Esophagus mucosa (tissue), 1 donor: ENCODE measurements at regions not wholly inside any gene's neighbourhood (a gene's known extent, or its start where the extent isn't known, plus 50 kb on each side); places are given as distances from the start of the nearest gene placed in this dataset.
A peak's percentile ranks its signal among the peaks of the same experiment; 100 is the strongest.
"Not testable (repeated sequence)": the region's sequence is repeated elsewhere in the genome, so short reads cannot be mapped to it uniquely, and the experiment has no call there.

ENCODE experiments used
- ATAC-seq: fragments of 200-7000 bp; cut with Tn5 transposase; one replicate; pipeline ENCODE4 v1.9.1; 2020
- donor health status: DM: yes; HTN: yes; CAD: no.

DNA sequence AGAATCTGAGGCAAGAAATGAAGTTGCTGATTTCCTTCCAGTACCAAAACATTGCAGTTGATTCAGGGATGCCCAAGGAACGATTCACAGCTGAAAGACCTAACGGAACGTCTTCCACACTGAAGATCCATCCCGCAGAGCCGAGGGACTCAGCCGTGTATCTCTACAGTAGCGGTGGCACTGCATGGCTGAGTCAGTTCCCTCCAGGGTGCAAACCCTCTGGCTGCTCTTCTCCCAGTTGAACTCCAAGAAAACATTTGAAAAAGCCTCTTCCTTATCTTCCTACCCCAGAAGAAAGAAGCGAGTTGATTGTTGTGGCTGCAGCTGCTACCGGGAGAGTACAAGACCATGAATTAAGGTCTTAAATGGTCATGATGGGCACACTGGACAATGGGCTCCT is 147.1 kb upstream of the PRSS1 start:
- no peak for ATAC-seq

DNA sequence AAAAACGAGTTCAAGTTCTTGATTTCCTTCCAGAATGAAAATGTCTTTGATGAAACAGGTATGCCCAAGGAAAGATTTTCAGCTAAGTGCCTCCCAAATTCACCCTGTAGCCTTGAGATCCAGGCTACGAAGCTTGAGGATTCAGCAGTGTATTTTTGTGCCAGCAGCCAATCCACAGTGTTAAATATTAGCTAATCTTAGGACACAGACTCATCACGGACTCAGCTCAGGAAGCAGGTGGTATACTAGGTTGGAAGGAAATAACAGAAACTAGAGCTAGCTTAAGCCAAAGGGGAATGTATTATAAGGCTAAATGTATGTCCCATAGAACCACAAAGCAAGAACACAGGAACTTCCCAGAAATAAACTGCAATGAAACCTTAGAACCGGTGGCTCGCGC is 151.0 kb upstream of the PRSS1 start:
- ATAC-seq: no peak

DNA sequence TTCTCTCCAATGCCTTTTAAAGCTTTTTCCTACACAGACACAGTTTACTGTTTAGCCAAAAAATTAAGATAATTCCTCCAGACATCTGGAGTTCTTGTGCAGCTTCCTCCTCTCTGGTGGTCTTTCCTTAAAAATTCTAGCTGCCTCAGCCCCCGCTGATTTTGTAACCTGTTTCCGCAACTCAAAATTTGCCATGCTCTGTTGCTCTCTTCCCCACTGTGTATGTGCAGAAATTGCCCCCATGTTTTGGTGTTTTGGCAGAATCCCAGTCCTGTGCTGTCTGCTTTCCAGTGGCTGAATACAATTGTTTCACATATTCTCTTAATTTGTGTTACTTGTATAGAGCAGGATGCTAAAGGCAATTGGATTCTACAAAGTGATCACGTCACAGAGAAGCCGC is 151.7 kb upstream of the PRSS1 start:
- ATAC-seq: no peak

DNA sequence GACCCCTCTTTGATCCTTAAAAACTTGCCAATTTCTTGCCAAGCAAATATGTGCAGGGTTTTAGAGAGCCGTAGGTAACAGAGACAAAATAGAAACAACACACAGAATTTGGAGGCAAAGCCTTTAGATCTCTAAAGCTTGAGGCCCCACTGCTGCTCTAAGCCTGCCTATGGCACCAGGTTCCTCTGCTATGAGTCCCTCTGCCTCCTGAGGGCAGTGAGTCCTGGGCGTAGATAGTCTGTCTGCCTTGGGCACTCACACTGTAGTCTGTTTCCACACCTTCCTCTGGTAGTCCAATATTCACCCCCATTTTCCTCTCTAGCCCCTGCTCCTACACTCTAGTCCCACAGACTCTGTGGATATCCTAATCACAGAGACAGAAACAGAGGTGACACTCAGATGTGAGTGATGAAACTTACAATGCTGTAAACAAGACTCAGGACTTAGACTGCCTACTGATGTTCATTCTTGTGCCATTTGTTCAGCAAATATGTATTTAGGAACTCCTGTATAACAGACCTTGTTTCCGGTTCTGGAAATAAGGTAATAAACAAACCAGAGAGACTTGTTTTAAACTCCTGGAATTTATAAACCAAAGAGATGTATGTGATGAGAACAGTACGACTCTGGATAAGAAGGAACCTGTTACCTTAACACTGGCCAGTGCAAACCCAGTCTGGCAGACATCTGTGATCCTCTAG is 153.3 kb upstream of the PRSS1 start:
- ATAC-seq: no peak

DNA sequence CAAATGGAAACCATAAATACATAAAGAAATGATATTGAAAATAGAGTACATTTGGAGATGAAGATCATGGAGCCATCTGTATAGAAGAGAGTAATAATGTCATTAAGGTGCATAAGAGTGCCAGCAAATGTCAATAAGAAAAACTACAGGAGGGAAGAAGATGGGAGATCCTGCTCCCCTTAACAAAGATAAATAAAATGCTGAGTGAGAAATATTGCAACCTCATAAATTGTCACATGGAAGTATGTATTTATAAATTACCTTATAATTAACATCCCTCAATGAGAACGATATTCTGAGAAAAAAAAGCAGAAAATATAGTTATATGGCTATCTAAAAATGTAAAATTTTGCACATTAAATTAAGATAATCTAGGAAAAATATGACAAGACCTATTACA is 155.2 kb upstream of the PRSS1 start:
- ATAC-seq: no peak

DNA sequence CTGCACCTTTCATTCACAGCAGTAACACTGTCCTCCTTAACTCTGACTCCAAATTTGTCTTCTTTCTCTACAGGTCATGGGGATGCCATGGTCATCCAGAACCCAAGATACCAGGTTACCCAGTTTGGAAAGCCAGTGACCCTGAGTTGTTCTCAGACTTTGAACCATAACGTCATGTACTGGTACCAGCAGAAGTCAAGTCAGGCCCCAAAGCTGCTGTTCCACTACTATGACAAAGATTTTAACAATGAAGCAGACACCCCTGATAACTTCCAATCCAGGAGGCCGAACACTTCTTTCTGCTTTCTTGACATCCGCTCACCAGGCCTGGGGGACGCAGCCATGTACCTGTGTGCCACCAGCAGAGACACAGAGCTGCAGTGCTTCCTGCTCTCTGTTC is 156.2 kb upstream of the PRSS1 start:
- ATAC-seq: no peak

DNA sequence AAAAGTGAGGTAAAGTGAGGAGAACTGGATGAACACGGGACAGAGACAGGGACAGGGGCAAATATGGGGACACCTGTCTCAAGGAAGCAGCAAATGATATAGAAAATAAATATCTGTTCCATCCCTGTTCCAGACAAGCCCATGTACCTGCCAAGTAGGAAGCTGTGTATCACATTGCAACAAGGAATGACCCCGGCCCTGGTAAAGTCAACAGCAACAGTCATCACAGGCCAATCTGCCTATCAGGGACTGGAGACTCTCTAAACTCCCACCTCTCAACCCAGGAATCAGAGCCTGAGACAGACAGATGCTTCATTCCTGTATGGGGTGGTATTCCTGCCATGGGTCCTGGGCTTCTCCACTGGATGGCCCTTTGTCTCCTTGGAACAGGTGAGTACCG is 156.6 kb upstream of the PRSS1 start:
- no peak for ATAC-seq

DNA sequence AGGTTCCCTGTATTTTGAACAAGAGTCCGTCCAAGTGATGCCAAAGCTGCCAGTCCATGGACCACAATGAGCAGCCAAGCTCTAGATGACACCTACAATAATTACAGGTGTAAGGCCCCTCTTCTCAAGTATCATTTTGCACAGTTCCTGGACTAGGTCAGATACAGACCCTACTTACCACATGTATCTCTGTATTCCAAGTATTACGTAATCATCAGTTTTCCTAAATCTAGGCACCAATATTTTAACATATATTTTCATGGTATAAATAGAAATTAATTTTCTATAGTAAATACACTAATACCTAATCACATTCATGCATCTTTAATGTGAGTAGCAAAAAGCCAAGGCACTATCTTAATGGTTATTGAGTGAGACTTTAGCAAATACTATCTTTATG is 157.0 kb upstream of the PRSS1 start:
- no peak for ATAC-seq

DNA sequence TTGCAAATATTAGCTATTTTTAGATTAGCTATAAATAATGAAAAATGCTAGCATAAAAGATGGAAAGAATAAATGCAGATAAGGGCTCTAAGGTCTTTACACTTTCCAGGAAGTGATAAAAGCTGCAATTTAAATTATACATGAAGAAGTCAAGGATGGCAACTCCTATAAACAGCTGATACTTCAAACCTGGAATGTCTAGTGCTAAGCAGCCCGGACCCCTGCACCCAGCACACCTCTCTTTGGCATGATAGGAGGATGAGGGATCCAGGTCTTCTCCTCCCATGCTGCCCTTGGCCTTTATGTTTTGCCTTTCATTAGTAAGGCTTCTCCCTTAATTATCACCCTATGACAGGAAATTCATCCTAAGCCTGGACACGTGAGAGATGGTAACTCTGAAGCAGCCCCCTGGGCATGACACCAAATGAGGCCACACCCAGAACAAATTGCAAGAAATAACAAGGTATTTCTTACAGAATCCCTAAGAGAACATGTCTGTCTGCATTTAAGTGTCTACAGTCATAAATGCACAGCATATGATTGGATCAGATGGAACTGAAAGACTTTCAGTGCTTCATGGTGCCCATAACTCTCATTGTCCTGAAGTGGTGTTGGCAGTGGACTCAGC is 158.3 kb upstream of the PRSS1 start:
- no peak for ATAC-seq

DNA sequence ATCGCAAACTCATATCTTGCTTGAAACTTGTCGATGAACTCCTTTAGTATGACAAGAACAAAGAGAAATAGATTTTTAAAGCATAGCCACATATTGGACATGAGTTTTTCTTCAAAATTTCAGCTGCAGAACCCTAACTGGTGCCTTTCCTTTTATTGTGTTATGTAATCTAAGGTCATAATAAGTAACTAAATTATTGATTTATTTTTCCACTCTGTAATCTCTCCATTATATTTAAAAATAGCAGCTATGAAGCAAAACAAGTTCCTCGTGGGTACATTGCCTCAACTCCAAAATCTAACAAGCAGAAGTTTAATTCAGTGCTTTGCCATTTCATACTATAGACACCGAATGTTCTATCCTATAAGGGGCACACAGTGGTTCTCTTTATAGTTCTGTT is 159.2 kb upstream of the PRSS1 start:
- ATAC-seq: no peak

DNA sequence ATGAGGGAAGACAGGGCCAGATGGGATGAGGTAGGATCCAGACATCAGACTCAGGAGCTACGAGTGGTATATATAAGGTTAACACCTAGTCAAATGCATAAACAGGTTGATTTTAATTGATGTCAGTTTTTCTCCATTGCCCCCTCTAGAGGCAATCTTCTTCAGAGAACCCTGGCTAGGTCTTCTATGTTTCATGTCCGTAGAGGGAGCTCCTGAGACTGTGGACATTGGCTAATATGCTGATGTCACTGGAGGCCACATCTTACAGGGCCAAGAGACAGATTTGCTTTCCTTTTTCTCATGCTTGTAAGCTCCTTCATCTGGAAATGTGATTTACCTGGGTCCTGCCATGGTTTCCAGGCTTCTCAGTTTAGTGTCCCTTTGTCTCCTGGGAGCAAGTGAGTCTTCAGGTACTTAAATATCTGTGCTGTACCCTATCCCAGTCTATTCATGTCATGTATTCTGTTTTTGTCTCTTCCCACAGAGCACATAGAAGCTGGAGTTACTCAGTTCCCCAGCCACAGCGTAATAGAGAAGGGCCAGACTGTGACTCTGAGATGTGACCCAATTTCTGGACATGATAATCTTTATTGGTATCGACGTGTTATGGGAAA is 161.6 kb upstream of the PRSS1 start:
- peak; percentile 77 for ATAC-seq

DNA sequence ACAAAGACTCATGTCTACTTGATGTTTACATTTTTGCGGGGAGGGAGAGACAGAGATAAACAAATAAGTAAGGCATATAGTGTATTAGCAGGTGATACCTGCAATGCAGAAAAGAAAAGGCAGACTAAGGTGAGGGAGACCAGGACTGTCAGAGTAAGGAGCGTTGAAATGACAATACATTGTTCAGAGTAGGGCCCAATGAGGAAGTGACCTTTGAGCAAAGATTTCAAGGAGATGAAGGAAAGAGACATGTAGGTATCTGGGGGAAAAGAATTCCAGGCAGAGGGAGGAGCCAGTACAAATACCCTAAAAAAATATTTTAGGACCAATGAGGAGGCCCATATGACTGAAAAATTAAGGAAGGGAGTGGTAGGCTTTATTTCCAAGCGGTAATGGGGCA is 162.7 kb upstream of the PRSS1 start:
- no peak for ATAC-seq

DNA sequence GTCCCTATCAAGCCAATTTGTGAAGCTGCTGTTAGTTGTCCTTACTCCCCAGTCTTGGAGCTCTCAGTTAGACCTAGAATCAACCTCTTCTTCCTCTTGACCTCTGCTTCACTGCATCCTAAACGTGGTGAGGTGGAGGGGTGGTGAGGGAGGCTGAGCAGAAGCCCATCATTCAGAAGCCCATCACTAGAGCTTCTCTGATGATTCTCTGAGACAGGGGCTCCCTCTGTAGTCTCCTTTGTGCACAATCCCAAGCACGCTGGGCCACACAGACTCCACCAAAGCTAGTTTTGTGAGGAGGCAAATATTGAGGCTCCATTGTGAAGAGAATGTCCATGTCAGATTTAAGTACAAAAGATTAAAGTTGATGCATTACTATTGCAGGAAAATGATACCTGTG is 163.8 kb upstream of the PRSS1 start:
- ATAC-seq: no peak

DNA sequence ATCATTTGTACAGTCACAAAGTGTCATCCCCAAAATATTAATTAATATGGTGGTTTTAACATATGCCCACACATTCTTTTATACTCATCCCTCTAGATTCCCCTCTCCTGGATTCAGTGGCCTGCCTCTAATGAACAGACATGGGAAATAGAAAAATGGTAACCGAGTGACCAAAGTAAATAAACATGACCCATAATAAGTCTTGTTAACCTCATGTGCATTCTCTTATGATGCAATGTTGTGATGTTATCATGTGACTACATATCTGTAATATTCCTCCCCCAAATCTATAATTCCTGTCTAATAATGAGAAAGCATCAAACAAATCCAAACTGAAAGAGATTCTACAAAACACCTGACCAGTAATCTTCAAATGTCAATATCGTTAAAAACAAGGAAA is 164.5 kb upstream of the PRSS1 start:
- no peak for ATAC-seq

DNA sequence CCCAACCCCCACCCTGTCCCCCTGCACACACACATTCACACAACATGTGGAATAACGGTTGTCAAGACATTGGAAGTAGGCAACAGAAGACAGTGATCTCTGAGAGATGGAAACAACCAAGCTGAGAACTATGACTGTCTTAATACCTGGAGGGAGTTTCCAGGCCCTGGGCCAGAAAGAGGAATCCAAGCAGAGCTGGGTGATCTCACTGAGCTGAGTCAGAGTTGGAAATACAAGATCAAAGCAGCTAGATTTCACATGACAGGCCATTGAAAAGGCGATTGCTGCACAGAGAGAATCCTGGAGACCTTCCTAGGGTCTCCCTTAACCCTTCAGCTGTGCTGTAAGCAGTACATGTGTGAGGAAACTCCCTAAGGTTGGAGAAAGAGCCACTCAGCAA is 165.8 kb upstream of the PRSS1 start:
- peak; percentile 94 for ATAC-seq

DNA sequence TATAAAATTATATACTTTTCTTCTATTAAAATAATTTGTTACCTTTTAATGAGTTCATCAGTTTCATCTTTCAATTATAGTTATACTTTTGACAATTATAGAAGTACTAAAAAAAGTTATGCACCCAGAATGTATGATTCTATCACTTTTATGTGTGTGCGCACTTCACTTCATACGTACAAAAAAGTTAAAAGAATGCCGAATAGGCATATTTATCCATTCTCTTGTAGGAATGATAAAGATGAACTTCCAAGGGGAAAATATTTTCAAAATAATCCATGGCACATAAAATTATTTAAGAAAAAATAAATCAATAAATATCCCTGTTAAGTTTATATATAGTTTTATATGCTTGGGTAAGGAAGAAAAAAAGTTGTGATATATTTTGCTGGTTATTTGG is 166.9 kb upstream of the PRSS1 start:
- ATAC-seq: no peak

DNA sequence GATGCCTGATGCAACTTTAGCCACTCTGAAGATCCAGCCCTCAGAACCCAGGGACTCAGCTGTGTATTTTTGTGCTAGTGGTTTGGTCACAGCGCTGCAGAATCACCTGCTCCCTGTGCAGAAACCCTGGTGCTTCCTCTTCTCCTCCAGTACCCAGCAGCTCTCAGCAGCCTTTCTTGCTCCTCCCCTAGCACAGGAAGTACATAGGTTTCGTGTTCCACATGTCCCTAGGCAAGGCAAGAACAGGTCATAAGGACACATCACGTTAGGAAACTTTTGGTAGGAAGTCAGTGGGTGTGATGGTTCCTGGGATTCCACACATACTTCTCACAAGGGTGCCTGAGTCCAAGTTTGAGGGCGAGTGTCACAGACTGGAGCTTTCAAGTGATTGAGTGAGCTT is 167.9 kb upstream of the PRSS1 start:
- ATAC-seq: no peak

DNA sequence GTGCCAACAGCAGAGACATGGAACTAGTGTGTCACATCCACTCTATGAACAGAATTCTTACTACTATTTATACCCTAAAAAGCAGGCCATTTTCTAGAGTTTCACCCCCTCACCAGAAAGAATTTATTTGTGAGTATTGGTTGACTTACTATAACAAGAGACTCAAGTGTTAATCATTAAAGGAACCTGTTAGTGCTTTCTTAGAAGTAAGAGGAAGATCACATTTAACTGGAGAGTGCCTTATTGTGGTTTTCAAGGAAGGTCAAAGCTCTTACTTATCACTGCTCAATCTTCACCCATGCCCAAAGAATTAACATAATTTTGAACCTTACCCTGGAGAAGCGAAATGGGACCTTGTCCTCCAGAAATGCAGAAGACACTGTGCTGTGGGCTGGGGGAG is 169.3 kb upstream of the PRSS1 start:
- ATAC-seq: no peak

DNA sequence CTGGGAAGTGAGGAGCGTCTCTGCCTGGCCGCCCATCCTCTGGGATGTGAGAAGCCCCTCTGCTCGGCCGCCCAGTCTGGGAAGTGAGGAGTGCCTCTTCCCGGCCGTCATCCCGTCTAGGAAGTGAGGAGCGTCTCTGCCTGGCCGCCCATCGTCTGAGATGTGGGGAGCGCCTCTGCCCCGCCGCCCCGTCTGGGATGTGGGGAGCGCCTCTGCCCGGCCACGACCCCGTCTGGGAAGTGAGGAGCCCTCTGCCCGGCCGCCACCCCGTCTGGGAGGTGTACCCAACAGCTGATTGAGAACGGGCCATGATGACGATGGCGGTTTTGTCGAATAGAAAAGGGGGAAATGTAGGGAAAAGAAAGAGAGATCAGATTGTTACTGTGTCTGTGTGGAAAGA is 173.9 kb upstream of the PRSS1 start:
- ATAC-seq: not testable (repeated sequence)

DNA sequence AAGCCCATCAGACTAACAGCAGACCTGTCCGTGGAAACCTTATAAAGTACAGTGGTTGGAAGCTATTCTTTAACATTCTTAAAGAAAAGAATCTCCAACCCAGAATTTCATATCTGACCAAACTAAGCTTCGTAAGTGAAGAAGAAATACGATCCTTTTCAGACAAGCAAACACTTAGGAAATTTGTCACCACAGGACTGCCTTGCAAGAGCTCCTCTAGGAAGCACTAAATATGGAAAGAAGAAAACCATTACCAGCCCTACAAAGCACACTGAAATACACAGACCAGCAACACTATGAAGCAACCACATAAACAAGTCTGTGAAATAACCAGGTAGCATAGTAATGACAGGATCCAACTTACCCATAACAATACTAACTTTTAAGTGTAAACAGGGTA is 177.7 kb upstream of the PRSS1 start:
- ATAC-seq: no peak

DNA sequence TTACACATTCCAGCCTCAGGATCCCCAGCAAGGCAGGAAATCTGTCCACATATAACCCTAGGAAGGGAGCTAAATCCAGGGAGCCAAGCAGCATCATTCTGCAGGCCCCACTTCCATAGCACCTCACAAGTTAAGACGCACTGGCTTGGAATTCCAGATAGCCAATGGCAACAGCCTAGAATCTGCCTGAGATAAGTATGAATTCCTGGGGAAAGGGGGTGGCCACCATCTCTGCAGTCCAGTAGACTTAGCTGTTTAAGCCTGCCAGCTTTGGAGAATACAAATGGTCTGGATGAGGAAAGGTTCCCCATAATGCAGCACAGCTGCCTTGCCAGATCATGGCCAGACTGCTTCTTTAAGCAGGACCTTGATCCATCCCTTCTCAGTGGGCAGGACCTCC is 179.4 kb upstream of the PRSS1 start:
- ATAC-seq: no peak

DNA sequence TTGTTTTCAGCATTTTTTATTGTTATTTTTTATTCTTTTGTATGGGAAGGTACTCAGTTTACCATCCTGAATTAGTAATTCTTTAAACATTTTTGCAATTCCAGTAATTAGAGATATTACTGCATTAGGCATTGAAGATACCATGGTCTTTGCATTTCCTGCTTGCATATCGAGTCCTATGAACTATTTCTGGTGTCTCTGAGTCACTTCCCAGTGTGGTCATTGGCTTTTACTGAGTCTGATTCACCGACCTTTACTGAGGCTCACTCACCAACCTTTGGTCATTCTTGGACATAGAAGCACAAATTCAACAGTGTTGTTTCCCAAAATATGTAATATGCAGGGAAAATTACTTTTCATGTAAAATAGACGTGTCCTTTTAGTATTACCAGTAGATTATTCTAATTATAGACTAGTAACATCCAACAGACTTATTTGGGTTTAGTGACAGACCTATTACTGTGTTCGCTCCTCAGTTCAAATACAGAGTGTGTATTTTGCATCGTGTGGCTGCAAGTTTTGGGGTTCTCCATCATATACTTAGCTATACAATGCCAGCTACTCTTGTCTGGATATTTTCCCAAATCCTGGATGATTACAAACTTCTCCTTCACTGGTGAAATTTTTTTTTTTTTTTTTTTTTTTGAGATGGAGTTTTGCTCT is 180.7 kb upstream of the PRSS1 start:
- peak; percentile 45 for ATAC-seq

DNA sequence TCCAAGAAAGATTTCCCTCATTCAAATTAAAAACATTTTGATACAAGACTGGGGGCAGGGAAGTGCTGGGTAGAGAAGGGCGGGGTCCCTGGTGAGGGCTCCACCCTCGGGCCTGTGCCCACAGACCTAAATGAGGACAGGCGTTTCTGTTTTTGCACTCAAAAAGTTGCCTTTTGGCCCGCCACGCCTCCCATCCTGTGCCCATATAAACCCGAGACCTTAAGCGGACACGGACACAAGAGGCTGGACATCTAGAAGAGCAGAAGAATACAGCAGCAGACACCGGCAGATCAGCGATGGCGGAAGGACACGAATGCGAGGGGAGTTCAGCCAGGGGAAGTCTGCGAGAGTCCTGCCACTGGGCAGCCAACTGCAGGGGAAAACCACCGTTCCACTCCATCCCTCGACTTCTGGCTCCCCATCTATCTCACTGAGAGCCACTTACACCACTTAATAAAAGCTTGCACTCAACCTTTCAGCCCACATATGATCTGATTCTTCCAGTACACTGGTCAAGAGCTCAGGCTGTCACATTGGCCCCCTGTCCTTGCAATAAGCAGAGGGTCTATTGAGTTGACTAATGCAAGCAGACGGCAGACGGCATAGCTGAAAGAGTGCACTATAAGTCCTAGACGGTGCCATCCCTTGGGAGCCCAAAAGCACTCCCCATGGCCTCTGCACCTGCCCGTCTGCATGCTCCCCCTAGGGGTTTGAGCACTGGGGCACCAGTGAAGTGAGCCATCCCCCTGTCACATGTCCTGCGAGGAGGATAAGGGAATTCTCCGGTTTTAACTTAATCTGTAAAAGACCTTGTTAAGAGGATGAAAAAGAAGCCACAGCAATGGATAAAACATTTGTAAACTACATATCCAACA is 181.8 kb upstream of the PRSS1 start:
- ATAC-seq: no peak
